GM21529 (cell line): ENCODE measurements at regions not wholly inside any gene's neighbourhood (a gene's known extent, or its start where the extent isn't known, plus 50 kb on each side); places are given as distances from the start of the nearest gene placed in this dataset.

Source experiments
- ATAC-seq: cut with Tn5 transposase; IDR thresholded peaks from one replicate; pipeline ENCODE4 v1.9.1; 2021; ENCODE audit not compliant: unreplicated experiment

DNA sequence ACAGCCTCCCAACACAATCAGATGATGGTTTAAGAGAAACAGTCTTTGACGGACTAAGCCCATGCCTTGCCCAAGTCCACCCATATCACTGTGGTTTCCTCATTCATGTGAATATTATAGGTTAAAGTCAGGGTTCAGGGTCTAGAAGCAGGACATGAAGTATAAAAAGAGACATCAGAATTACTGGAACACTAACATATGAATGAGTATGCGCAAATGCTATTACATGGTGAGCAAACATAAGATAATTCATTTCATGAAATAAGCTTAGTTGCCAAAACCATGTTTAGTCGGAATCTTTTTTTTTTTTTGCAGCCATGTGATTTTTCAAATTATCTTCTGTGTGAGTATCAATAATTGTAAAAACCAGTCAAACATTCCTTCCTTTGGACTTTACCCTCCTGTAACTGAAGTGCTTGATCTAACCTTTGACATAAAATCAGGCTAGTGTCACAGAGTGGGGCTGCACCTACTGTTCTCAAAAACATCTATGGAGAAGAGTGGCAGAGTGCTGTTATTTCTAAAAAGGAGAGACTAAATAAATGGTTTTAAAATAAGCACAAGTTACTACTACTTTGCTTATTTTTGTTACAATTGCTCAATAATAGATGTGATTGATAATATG lies 84.9 kb upstream of the NRIP1 start:
- ATAC-seq = no peak

DNA sequence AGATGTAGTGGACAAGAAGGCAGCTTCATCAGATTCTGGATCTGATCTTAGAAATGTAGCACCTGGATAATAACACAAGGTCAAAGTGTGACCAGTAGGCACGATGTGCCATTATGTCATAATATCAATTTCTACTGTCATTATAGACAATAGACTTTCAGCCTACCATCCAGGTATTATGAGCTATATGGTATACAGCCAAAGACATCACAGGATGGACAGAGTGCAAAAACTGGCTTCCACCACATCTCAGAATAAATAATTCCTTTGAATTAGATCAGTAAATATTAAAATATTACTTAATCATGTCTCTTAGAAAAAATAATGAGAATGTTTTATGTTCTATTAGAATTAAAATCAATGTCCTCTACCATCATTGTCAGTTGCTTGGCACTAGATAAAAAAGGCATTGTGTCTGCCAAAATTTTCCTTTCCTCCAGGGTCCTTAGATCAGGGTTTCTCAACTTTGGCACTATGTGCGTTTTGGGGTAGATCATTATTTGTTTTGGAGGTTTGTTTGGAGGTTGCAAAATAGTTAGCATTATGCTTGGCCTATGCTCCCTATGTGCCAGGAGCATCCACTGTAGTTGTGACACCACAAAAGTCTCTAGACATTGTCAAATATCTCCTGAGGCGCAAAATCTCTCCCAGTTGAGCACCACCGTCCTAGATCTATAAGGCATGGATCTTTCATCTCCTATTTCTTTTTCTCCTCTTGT lies 86.7 kb upstream of the NRIP1 start:
- ATAC-seq = no peak

DNA sequence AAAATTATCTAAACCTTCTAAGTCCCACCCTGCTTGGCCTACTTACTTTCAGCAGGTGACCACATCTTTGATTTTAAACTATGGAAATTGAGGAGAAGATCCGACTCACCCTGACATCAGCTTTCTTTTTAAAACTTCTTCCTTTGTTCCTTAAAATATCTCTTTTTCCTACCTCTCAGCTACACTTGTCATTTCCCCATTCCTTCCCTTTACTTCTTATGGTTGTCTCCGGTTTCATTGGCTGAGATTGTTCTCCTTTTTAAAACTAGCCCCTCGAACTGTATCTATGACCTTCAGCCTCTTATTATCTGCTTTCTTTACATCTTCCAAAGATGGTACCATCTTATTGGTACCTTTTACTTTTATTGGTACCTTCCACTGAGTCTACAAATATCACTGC lies 87.8 kb upstream of the NRIP1 start:
- ATAC-seq = no peak

DNA sequence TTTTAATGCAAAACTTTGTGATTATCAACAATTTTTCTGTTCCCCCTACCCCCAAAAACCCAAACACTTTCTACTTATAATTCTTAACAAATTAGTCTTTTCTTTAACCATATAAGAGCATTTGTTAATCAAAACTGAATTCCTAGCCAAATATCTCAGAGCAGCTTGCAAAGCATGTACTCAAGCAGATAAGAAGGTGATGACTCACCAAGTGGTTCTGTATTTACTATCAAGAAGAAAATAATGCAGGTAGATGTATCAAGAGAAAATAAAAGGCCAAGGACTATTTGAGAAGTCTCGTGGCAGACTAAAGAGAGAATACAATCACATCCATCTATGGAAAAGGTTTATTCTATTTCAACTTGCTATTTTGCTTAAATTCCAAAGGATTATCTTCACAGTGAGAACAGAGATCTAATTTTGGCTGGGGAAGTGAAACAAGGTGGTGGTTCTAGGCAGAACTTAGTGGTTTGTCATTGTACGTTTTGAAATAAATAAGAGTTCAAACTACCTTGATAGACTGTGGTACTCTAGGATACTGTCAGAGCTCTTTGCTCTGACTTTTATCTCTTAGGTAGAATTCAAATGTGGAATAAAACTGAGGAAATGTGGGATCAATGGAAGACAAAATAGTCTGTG lies 94.7 kb upstream of the NRIP1 start:
- ATAC-seq = peak; percentile 73

DNA sequence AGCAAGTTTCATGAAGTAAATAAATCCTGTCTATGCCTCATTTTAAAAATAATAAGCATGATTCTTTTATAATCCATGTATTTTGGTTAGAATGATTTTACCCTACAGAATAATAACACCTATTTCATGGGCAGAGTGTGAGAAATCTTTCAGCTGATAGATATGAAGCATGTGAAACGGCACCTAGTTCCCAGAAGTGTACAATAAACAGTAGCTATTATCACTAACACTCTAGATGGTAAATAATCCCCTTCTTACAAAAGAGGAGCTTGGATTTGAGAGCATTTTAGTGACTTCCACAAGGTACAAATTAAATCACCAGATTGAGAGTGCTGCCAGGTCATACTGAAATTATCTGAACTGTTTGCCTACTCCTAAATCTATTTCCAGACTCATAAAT lies 95.3 kb upstream of the NRIP1 start:
- no peak for ATAC-seq

DNA sequence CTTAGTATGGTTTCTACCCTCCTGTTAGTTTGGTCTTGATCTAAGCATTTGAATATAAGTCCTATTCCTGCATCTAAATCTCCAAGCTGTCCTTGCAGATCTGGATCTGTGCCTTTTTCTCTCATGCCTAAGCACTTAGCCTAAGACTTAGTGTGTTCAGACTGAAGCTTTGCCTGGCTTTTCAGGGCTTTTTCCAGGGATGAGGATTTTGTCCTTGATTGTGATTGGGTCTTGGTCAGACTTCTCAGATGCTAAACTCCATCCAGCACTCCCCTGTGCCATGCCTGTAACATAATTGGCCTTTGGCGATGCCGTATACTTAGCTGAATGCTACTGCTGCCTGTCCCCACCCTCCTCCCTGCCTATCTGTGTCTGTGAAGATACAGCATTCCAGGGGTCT lies 98.1 kb upstream of the NRIP1 start:
- ATAC-seq = no peak

DNA sequence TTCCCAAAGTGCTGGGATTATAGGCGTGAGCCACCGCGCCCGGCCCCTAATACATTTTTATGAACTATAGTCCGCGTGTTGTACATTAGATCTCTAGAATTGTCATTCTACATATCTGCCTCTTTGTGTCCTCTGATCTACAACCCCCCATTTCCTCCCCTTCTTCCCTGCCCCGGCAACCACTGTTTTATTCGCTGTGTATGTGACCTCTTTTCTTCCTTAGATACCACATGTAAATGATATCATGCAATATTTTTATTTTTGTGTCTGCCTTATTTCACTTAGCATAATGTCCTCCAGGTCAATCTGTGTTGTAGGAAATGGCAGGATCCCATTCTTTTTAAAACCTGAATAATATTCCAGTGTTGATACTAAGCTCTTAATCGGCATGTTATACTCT lies 99.5 kb upstream of the NRIP1 start:
- no peak for ATAC-seq

DNA sequence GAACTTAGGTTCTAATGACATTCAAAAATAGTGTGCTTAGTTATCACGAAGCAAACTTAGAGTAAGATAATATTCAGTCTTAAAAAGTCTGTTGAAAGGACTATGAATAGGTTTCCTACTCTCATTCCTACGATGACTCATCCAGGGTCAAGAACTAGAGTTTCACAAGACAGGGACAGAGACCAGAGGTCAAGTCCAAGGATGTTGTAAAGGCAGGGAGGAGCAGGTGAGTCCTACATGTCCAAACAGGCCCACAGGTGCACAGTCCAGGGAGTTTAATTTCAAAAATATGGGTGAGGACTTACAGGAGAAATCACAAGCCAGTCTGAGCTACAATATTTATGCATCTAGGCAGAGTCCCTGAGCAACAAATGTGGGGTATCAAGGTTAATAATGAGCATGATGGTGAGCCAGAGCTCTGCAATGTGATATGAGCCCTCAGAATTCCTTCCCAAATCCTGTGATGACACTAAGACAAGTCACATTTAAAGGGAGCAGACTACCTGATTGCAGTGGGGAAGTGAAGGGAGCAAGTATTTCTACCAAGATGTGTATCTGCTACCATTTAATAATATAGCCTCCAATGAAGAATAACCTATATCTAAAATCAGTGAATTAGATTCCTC lies 100.0 kb upstream of the NRIP1 start:
- no peak for ATAC-seq

DNA sequence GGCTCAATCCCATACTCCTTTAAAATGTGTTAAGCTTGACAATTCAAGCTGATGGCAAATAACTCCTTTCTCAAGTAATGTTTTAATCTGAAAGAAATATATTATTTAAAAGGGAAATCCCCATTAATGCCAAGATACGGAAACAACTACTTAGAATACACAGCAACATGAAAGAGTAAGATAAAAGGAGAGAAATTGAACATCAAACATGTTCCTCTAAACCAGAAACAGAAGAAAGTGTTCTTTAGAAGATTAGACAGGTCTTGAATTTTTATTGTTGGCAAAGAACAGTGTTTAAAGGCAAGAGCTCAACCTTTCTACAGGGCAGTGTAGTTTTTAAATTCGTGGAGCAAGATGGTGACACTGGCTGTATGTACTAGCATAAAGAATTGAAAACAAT lies 105.8 kb upstream of the NRIP1 start:
- no peak for ATAC-seq

DNA sequence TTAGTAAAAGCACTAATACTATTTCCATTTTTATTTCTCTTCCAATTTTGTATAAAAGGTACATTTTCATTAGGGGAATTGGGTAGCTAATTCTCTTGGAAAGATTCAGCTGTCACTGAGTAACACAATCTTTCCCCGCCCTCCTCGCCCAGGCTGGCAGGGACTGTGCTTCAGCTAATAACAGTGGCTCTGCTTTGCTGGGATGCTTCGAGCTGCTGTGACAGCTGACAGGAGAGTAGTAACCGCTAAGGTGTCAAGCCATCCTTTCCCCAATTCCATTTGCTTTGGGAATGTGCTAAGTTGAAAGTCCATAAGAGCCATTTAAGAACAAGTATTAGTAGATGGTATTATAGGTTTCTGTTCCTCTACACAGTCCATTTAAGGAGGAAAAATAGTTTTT lies 106.7 kb upstream of the NRIP1 start:
- no peak for ATAC-seq

DNA sequence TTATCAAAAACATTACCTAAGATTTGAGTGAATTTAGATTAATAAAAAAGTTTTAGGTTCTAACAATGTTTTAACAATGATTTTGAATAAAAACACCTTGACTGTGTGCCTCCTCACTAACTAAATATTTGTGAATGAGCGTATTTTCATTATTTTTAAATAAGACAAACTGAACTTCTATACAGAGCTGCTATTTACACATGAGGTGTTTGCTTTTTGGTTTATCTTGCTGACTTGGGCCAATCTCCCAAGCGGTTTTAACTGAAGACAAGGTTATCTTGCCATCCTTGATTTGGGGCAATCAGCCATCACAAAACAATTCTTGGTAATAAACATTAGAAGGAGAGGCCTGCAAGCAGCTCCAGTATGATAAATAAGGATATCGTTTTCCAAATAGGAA lies 108.2 kb upstream of the NRIP1 start:
- no peak for ATAC-seq

DNA sequence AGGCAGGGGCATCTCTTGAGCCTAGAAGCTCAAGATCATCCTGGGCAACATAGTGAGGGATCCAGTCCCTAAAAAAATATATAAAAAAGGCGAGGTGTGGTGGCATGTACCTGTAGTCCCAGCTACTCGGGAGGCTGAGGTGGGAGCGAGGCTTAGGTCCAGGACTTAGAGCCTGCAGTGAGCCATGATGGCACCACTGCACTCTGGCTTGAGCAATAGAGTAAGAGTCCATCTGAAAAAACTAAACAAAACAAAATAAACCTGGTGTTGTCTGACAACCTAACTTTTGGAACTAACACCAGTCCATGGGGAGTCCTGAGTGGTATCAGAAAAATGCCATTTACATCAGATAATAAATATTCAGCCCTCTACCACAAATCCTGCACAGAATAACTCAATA lies 110.1 kb upstream of the NRIP1 start:
- ATAC-seq = no peak

DNA sequence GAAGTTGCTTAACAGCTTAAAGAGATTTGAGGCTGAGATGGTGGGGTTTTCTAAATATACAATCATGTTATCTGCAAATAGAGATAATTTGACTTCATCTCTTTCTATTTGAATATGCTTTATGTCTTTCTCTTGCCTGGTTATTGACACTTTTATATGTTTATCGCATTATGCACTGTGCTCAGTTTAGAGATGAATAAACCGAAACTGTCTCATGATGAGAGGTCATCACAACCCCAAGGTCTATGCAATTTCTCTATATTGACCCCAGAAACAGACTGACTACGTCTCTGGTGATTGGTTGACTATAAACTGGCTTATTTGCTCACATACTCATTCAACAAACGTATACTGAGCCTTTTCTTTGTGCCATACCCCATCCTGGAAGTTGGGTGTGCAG lies 117.9 kb upstream of the NRIP1 start:
- ATAC-seq = no peak

DNA sequence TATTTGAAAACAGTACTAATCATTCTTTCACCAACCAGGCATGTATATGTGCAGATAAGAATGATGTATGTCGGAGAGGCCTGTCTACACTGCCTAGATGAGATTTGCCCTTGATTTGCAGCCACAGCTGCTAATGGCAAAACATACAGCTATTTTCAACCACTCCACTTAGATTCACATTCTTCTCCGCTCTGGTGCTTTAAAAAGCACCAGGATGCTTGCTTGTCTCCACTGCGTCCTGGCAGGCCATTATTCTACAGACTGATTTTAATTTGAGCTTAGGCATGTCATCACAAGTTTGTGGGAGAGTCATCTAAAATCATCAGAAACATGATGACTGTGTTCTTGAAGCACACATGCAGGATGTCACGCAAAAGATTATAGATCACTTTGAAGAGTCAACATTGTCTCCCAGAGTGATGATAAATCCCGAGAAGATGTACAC lies 119.0 kb upstream of the NRIP1 start:
- no peak for ATAC-seq

DNA sequence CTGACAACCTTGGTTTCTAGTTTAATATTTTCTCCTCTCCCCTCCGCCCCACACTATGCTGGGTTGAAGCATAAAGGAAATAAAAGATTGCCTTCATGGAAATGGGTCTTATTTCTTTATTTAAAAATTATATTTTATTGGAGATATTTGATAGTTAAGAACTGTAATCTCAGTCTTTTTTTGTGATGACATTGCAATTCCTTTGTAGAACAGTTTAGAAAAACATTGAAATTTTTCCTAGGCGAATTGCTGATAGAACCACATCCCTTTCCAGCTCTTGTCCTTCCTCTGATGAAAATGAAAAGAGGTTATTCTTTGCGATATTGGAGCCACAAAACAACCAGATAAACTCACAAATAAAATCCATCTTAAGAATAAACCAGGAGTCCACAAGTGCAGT lies 125.6 kb upstream of the NRIP1 start:
- no peak for ATAC-seq

DNA sequence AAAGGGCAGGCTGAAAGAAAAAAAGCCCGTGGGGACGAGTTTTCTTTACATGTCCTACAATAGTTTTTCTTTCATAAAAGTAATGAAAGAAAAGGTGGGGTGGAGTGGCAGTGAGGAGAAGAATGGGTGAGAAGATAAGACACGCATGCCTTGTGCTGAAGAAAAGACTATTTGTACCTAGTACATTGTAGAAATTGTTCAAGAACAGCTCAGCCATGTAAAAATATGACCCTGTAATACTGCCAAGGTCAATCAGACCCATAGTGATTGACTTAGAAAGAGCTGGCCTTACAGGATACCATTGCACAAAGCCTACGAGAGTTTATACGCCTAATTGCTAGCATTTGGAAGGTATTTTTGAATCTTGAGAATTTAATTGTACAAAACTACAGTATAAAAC lies 126.0 kb upstream of the NRIP1 start:
- no peak for ATAC-seq

DNA sequence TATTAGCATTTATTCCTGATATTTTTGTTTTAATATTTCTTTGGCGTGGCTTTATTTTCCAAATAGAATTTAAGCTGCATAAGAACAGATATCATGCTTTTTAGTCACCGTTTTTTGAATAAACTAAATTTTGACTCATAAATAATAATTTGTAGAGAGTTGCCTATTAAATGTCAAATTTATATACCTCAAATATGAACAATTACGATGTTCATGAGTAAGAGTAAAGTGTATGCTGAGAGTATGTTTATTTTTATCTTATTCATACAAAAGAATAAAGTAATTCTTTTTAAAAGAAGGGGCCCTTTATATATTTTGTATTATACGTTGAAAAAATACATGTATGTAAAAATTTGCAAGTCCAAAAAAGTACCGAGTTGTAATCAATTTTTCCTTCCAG lies 126.5 kb upstream of the NRIP1 start:
- no peak for ATAC-seq

DNA sequence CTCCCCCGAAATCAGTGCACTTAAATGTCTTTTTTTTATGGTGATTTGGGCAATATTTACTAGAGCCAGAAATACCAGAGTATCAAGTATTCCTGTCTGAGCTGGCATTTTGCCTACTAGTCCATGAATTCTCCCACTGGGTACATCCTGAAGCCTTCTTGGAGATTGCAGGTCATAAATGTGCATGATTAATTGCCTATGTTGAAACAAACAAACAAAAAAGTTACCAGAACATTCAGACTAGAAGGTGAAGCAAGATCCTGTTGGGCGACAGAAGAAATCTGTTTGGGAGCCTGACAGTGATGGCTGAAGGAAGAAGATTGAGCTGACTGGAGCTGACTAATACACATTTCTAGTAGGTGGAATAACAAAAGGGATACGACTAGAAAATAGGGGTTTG lies 127.4 kb upstream of the NRIP1 start:
- ATAC-seq = no peak

DNA sequence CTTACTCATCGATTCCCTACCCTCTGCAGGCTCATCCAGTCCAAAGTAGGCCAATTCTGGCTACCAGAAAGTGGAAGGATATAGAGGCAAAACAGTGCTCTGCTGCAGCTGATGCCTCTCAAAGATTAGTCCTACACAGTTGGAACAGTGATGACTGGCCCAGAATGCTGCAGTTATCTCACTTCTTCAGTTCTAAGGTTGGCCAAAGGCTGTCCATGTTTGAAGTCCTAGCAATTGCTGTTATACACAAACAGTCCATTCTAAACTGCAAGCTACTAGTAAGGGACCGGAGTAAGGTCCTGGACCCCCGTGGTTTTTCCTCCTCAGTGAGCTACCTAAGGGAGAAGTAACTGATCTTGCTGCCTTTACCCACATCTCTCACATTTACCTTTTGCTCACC lies 129.1 kb upstream of the NRIP1 start:
- no peak for ATAC-seq

DNA sequence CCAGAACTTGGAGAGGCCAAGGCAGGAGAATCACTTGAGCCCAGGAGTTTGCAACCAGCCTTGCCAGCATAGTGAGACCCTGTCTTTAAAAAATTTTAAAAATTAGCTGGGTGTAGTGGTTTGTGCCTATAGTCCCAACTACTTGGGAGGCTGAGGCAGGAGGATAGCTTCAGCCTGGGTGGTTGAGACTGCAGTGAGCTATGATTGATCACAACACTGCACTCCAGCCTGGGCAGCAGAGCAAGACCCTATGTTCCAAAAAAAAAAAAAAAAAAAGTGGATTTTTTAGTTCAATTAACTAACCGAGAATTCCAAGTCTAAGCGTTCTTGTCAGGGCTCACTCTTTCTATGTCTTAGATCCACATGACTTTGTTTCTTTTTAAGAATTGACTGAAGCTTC lies 130.3 kb upstream of the NRIP1 start:
- no peak for ATAC-seq

DNA sequence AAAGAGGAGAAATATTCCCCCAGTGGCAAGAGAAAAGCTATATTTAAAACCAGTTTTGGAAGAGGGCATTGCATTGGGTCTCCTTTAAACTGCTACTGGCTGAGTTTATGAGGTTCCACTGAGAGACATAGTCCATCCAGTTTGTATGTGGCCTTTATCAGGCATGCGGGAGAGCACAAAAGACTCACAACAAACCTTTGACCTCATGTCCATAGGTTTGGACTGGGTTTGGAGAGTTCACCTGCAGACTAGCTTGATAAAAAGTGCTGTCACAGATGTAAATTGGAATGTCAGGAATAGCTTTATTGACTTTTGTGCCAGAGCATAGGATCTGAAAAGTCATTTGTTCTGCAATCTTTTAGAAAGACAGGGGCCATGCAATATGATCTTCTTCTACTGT lies 131.0 kb upstream of the NRIP1 start:
- ATAC-seq = no peak

DNA sequence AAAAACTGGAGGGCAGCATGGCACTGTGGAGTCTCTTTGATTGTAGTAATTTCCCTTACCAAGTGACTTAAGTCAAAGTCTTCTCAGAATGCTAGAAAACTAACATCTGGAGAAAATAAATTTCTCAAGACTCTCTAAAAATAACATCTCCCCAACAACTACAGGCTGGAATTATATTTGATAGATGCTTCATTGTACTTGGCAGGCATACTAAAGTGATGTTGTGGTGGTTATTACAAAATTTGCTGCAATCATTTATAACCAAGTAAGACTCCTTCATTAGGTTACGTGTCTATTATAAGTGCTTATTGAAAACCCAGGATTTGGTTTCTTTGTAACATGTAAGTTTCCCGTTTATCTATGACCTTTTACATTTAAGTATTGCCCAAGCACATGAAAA lies 132.9 kb upstream of the NRIP1 start:
- ATAC-seq = no peak
